ENCODE measurements at regions not wholly inside any gene's neighbourhood (a gene's known extent, or its start where the extent isn't known, plus 50 kb on each side); places are given as distances from the start of the nearest gene placed in this dataset.
"Not testable (repeated sequence)": the region's sequence is repeated elsewhere in the genome, so short reads cannot be mapped to it uniquely, and the experiment has no call there.

- DNase-seq = no peak
Measured at GRCh38 chr5:5751498-5751897, 329.0 kb downstream of the ICE1 start.

- DNase-seq = no peak
Measured at GRCh38 chr5:5741418-5741817, 318.9 kb downstream of the ICE1 start.

- no peak for DNase-seq
Measured at GRCh38 chr5:5739490-5739945, 317.0 kb downstream of the ICE1 start.

GRCh38 chr5:5738797-5739489 lies 316.5 kb downstream of the ICE1 start:
- DNase-seq = no peak

- no peak for DNase-seq
Measured at GRCh38 chr5:5736007-5736406, 313.5 kb downstream of the ICE1 start.

GRCh38 chr5:5733058-5733457 lies 310.6 kb downstream of the ICE1 start:
- not testable (repeated sequence) for DNase-seq

- DNase-seq = no peak
Measured at GRCh38 chr5:5726401-5726800, 303.9 kb downstream of the ICE1 start.

GRCh38 chr5:5721881-5722280 lies 299.4 kb downstream of the ICE1 start:
- no peak for DNase-seq

GRCh38 chr5:5719292-5719691 lies 296.8 kb downstream of the ICE1 start:
- DNase-seq = no peak

- DNase-seq = no peak
Measured at GRCh38 chr5:5716665-5717064, 294.2 kb downstream of the ICE1 start.

GRCh38 chr5:5711592-5711991 lies 289.1 kb downstream of the ICE1 start:
- DNase-seq = no peak

- no peak for DNase-seq
Measured at GRCh38 chr5:5711112-5711511, 288.6 kb downstream of the ICE1 start.

GRCh38 chr5:5710471-5710870 lies 288.0 kb downstream of the ICE1 start:
- DNase-seq = no peak

- DNase-seq = no peak
Measured at GRCh38 chr5:5708367-5708919, 286.0 kb downstream of the ICE1 start.

GRCh38 chr5:5705010-5705409 lies 282.5 kb downstream of the ICE1 start:
- DNase-seq = no peak

GRCh38 chr5:5704352-5704751 lies 281.9 kb downstream of the ICE1 start:
- DNase-seq = no peak

- no peak for DNase-seq
Measured at GRCh38 chr5:5702934-5703333, 280.5 kb downstream of the ICE1 start.

- DNase-seq = no peak
Measured at GRCh38 chr5:5700549-5700948, 278.1 kb downstream of the ICE1 start.

GRCh38 chr5:5699062-5699461 lies 276.6 kb downstream of the ICE1 start:
- no peak for DNase-seq

- DNase-seq = no peak
Measured at GRCh38 chr5:5695266-5695665, 272.8 kb downstream of the ICE1 start.

- DNase-seq = no peak
Measured at GRCh38 chr5:5688925-5689310, 266.4 kb downstream of the ICE1 start.

GRCh38 chr5:5688194-5688924 lies 265.9 kb downstream of the ICE1 start:
- no peak for DNase-seq

- DNase-seq = no peak
Measured at GRCh38 chr5:5687113-5687512, 264.6 kb downstream of the ICE1 start.

Data from muscle of back (tissue), 3 donors.